ENCODE measurements at regions not wholly inside any gene's neighbourhood (a gene's known extent, or its start where the extent isn't known, plus 50 kb on each side); places are given as distances from the start of the nearest gene placed in this dataset.

DNA sequence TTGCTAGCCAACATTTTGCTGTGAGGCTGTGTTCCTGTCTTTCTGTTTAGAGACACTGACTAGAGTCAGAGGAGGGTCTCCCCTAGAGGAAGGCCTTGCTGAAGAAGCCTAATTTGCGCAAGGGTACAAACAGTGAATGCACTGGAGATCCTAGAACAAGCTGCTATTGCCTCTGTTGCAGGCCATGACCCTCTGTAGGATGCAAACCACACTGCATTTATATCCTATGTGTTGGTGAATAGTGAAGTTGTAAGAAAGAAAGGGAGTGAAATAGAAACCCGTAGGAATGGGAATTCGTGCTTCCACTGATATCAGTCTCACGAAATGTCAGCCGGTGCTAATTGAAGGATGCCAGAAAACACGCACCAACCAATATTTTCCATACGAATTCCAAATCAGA is 88.2 kb downstream of the GJA1 start:
- no peaks in the 10 kb centered on the region for H3K36me3 ChIP-seq
- WGBS, 5 donors, result 88 to 95% (median 93%) methylated on average over 7 of the region's 7 CpGs
- H3K27ac ChIP-seq, result no peak overlapping the region
- TF ChIP-seq, protein P1, sequence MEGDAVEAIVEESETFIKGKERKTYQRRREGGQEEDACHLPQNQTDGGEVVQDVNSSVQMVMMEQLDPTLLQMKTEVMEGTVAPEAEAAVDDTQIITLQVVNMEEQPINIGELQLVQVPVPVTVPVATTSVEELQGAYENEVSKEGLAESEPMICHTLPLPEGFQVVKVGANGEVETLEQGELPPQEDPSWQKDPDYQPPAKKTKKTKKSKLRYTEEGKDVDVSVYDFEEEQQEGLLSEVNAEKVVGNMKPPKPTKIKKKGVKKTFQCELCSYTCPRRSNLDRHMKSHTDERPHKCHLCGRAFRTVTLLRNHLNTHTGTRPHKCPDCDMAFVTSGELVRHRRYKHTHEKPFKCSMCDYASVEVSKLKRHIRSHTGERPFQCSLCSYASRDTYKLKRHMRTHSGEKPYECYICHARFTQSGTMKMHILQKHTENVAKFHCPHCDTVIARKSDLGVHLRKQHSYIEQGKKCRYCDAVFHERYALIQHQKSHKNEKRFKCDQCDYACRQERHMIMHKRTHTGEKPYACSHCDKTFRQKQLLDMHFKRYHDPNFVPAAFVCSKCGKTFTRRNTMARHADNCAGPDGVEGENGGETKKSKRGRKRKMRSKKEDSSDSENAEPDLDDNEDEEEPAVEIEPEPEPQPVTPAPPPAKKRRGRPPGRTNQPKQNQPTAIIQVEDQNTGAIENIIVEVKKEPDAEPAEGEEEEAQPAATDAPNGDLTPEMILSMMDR (IDR thresholded peaks at IDR 0.05), result no peak
- no peak for TF ChIP-seq EP300 (IDR thresholded peaks at IDR 0.05)
- TF ChIP-seq POLR2AphosphoS5 (IDR thresholded peaks at IDR 0.05), result no peak
- no peak for TF ChIP-seq POLR2A (IDR thresholded peaks at IDR 0.05)
- intact Hi-C loops (cut with DNase I; ENCODE audit: low total_unique reads), result no loop called here
- DNase-seq, result no peak
- H3K27me3 ChIP-seq, result no peaks in the 10 kb centered on the region
- no peak overlapping the region for H3K4me3 ChIP-seq
- no peaks in the 10 kb centered on the region for H3K9me3 ChIP-seq
- H3K4me1 ChIP-seq, result peaks cover 0 to 19% (median 0%) of the 10 kb centered on the region in 4 donors

DNA sequence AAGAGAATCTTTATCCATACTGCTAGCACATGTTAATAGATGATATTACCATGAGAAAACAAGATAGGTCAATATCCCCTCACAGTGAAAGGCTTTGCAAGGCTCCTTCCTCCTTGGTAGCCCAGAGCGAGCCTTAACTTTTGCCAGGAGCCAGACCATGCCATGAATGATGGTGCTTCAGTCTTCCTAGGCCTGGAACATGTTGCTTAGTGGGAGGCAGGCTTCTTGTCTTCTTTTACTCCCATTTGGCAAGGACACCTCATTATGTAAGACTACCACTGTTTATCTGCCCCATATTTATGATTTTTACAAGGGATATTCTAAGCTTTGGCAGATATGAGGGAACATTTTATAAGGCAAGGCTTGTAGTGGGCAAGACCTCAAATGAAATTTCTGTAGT is 90.8 kb downstream of the GJA1 start:
- no peaks in the 10 kb centered on the region for H3K36me3 ChIP-seq
- H3K4me3 ChIP-seq, result no peak overlapping the region
- intact Hi-C loops (cut with DNase I; ENCODE audit: low total_unique reads), result no loop called here
- H3K4me1 ChIP-seq, result peaks cover 0 to 10% (median 0%) of the 10 kb centered on the region in 4 donors
- 83 to 100% (median 88%) methylated on average over 1 of the region's 1 CpG for WGBS, 5 donors
- no peaks in the 10 kb centered on the region for H3K27me3 ChIP-seq
- TF ChIP-seq POLR2A (IDR thresholded peaks at IDR 0.05) (no peak), POLR2AphosphoS5 (IDR thresholded peaks at IDR 0.05) (no peak), EP300 (IDR thresholded peaks at IDR 0.05) (no peak)
- TF ChIP-seq, protein P1 (IDR thresholded peaks at IDR 0.05), result no peak
- H3K27ac ChIP-seq, result no peak overlapping the region
- DNase-seq, result no peak
- no peaks in the 10 kb centered on the region for H3K9me3 ChIP-seq

DNA sequence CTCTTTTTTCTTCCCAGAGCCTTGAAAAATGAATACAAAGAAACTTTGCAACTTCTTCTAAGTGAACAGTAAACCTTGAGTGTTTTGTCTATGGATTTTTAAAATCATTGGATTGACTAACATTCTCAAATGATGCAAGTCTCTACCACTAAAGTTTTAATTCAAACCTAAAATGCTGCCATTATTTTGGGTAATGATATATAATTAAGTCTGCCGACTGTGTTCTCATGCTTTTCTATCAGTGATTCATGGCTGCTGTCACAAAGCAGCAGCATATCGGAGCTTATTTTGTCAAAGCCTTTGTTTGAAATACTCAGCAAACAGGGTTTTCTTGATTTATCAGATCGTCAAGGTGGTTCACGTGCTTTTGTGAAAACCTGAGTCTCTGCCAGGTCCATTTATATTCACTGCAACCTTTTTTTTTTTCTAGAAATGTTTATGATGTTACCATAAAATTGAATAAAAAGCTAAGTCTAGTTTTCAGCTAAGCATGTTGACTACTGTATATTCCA is 96.3 kb downstream of the GJA1 start:
- Histone ChIP-seq H3K4me3 (no peak overlapping the region), H3K4me1 (peaks cover 0 to 8% (median 0%) of the 10 kb centered on the region in 4 donors), H3K27me3 (no peaks in the 10 kb centered on the region), H3K27ac (no peak overlapping the region), H3K9me3 (no peaks in the 10 kb centered on the region), H3K36me3 (no peaks in the 10 kb centered on the region)
- 15 to 35% (median 24%) methylated on average over 4 of the region's 4 CpGs for WGBS, 5 donors
- TF ChIP-seq, protein P1 (IDR thresholded peaks at IDR 0.05), result no peak
- TF ChIP-seq POLR2AphosphoS5 (IDR thresholded peaks at IDR 0.05), result no peak
- no peak for TF ChIP-seq POLR2A (IDR thresholded peaks at IDR 0.05)
- no peak for TF ChIP-seq EP300 (IDR thresholded peaks at IDR 0.05)
- DNase-seq, result no peak
- intact Hi-C loops (cut with DNase I; ENCODE audit: low total_unique reads), result no loop called here

DNA sequence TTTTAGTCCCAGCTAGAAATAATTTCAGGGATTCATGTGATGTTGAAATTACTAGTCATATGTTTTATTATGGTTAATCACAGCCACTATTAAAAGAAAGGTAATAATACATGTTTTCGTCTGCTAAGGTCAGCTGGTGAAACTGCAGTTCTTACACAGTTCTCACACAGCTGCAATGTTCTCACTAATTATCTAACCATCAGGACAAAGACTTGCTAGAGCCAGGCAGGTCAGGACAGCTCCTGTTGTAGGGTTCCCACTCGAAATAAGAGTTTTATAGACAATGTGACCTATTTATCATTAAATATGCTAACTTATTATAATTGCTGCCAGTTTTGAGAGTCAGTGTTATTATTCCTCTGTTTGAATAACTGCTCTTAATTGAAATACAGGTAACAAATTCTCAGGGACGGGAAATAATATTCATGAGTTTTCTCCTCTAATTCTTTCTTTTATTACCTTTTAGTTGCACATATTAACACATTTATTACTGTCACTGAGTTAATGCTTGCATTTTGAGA is 97.9 kb downstream of the GJA1 start:
- WGBS, 5 donors, result 68 to 85% (median 81%) methylated on average over 3 of the region's 3 CpGs
- Histone ChIP-seq H3K36me3 (no peaks in the 10 kb centered on the region), H3K4me1 (peaks cover 0 to 8% (median 0%) of the 10 kb centered on the region in 4 donors), H3K27ac (no peak overlapping the region), H3K9me3 (no peaks in the 10 kb centered on the region), H3K4me3 (no peak overlapping the region), H3K27me3 (no peaks in the 10 kb centered on the region)
- intact Hi-C loops (cut with DNase I; ENCODE audit: low total_unique reads), result no loop called here
- DNase-seq, result peak in 1 of 2 donors; percentile 21
- TF ChIP-seq EP300 (IDR thresholded peaks at IDR 0.05) (no peak), POLR2A (IDR thresholded peaks at IDR 0.05) (no peak)
- TF ChIP-seq, protein P1 (IDR thresholded peaks at IDR 0.05), result no peak

Data from stomach (tissue), 8 donors.